Fibroblast of upper back skin (primary cell): ENCODE measurements at regions not wholly inside any gene's neighbourhood (a gene's known extent, or its start where the extent isn't known, plus 50 kb on each side); places are given as distances from the start of the nearest gene placed in this dataset.
A peak's percentile ranks its signal among the peaks of the same experiment; 100 is the strongest.
"Not testable (repeated sequence)": the region's sequence is repeated elsewhere in the genome, so short reads cannot be mapped to it uniquely, and the experiment has no call there.

Source experiments
- DNase-seq: peaks from one replicate; pipeline ENCODE4 v3.0.0-alpha.2; 2013

- peak; percentile 54 for DNase-seq
Observed at GRCh38 chr1:238991765-238992495, 394.4 kb upstream of the CHRM3 start.

GRCh38 chr1:238985312-238985711 is 401.1 kb upstream of the CHRM3 start:
- DNase-seq: no peak

- DNase-seq: peak; percentile 0
Observed at GRCh38 chr1:238982736-238983135, 403.6 kb upstream of the CHRM3 start.

GRCh38 chr1:238981317-238981933 is 404.9 kb upstream of the CHRM3 start:
- DNase-seq: no peak

- no peak for DNase-seq
Observed at GRCh38 chr1:238980053-238980452, 406.3 kb upstream of the CHRM3 start.

- DNase-seq: no peak
Observed at GRCh38 chr1:238964631-238965030, 421.7 kb upstream of the CHRM3 start.

GRCh38 chr1:238962941-238963340 is 423.4 kb upstream of the CHRM3 start:
- DNase-seq: no peak

- DNase-seq: no peak
Observed at GRCh38 chr1:238961790-238962189, 424.6 kb upstream of the CHRM3 start.

- peak; percentile 72 for DNase-seq
Observed at GRCh38 chr1:238960071-238960470, 426.3 kb upstream of the CHRM3 start.

GRCh38 chr1:238955934-238956333 is 430.4 kb upstream of the CHRM3 start:
- DNase-seq: peak; percentile 37

- peak; percentile 50 for DNase-seq
Observed at GRCh38 chr1:238954865-238955264, 431.5 kb upstream of the CHRM3 start.

GRCh38 chr1:238953448-238954010 is 432.8 kb upstream of the CHRM3 start:
- peak; percentile 8 for DNase-seq

- peak; percentile 69 for DNase-seq
Observed at GRCh38 chr1:238951809-238952208, 434.6 kb upstream of the CHRM3 start.

GRCh38 chr1:238950784-238951183 is 435.6 kb upstream of the CHRM3 start:
- DNase-seq: no peak

GRCh38 chr1:238950017-238950416 is 436.4 kb upstream of the CHRM3 start:
- DNase-seq: no peak

- DNase-seq: no peak
Observed at GRCh38 chr1:238944028-238944427, 442.3 kb upstream of the CHRM3 start.

- DNase-seq: no peak
Observed at GRCh38 chr1:238927899-238928298, 458.5 kb upstream of the CHRM3 start.

GRCh38 chr1:238916828-238917227 is 469.5 kb upstream of the CHRM3 start:
- no peak for DNase-seq

- no peak for DNase-seq
Observed at GRCh38 chr1:238914346-238914745, 472.0 kb upstream of the CHRM3 start.

- DNase-seq: no peak
Observed at GRCh38 chr1:238913210-238913609, 473.2 kb upstream of the CHRM3 start.

GRCh38 chr1:238912148-238912547 is 474.2 kb upstream of the CHRM3 start:
- no peak for DNase-seq

GRCh38 chr1:238902752-238903151 is 483.6 kb upstream of the CHRM3 start:
- DNase-seq: not testable (repeated sequence)

- no peak for DNase-seq
Observed at GRCh38 chr1:238900334-238900865, 486.0 kb upstream of the CHRM3 start.

GRCh38 chr1:238898856-238899255 is 487.5 kb upstream of the CHRM3 start:
- peak; percentile 3 for DNase-seq
